ENCODE measurements at regions not wholly inside any gene's neighbourhood (a gene's known extent, or its start where the extent isn't known, plus 50 kb on each side); places are given as distances from the start of the nearest gene placed in this dataset.

- TF ChIP-seq CTCF (IDR thresholded peaks at IDR 0.05) (no peak), POLR2A (IDR thresholded peaks at IDR 0.05) (no peak)
These were observed 84.2 kb upstream of the ID2 start for GRCh38 chr2:8597559-8598225.
